ENCODE measurements at regions not wholly inside any gene's neighbourhood (a gene's known extent, or its start where the extent isn't known, plus 50 kb on each side); places are given as distances from the start of the nearest gene placed in this dataset.

- ChIA-PET POLR2A (no interaction called here), CTCF (no interaction called here)
- Histone ChIP-seq H4K20me1 (ENCODE audit: control insufficient read depth, insufficient read depth, low read length, poor library complexity, severe bottlenecking) (no peaks in the 10 kb centered on the region), H3K9ac (ENCODE audit: low read length) (no peak overlapping the region), H3K36me3 (replicated peaks in 1 of 2; ENCODE audit: control extremely low read depth in 1 of 2, control insufficient read depth in 1 of 2, extremely low read depth in 1 of 2, insufficient read depth in 2 of 2, low read length in 1 of 2) (no peaks in the 10 kb centered on the region), H3K27me3 (replicated peaks in 1 of 4; ENCODE audit: control extremely low read depth in 1 of 4, control insufficient read depth in 3 of 4, insufficient read depth in 4 of 4, low read length in 3 of 4) (peaks cover 0 to 5% (median 0%) of the 10 kb centered on the region in 4 experiments), H3K27ac (ENCODE audit: low read length in 2 of 2) (no peak overlapping the region), H3K4me2 (replicated peaks; ENCODE audit: low read depth, low read length, poor library complexity, severe bottlenecking) (no peak overlapping the region), H3K4me1 (ENCODE audit: control insufficient read depth in 2 of 2, insufficient read depth in 2 of 2, low read length in 2 of 2) (no peaks in the 10 kb centered on the region), H2AFZ (ENCODE audit: insufficient read depth, low read depth, low read length, poor library complexity, severe bottlenecking) (no peak overlapping the region), H3K79me2 (ENCODE audit: control insufficient read depth, insufficient read depth, low read length) (no peaks in the 10 kb centered on the region), H3K4me3 (ENCODE audit: control extremely low read depth in 1 of 5, extremely low read depth in 1 of 5, insufficient read depth in 1 of 5, low read depth in 2 of 5, low read length in 4 of 5) (no peak overlapping the region), H3K9me3 (ENCODE audit: control extremely low read depth in 1 of 3, control insufficient read depth in 2 of 3, insufficient read depth in 1 of 3, low read length in 2 of 3) (peaks cover 0 to 2% (median 0%) of the 10 kb centered on the region in 3 donors)
- Mint-ChIP-seq H3K27me3 (peaks cover 39% of the 10 kb centered on the region), H3K27ac (no peak overlapping the region), H3K9me3 (ENCODE audit: insufficient read depth) (peaks cover 2% of the 10 kb centered on the region), H3K4me3 (no peak overlapping the region), H3K4me1 (no peaks in the 10 kb centered on the region)
- intact Hi-C loops (cut with micrococcal nuclease): no loop called here
- no peak for DNase-seq
- TF ChIP-seq CTCF (IDR thresholded peaks at IDR 0.05) (no peak), EZH2 (IDR thresholded peaks at IDR 0.05; ENCODE audit: borderline replicate concordance, insufficient read depth, low read depth, low read length, poor library complexity, severe bottlenecking) (no peak)
- 36% methylated on average over 4 of the region's 5 CpGs for WGBS (ENCODE audit: insufficient coverage)
- no peak for ATAC-seq (ENCODE audit: low read depth)
Measured at GRCh38 chr6:144989319-144990107, 704.4 kb downstream of the UTRN start.

GRCh38 chr6:144990784-144991183 lies 705.6 kb downstream of the UTRN start:
- CTCF ChIA-PET: no interaction called here
- no peaks in the 10 kb centered on the region for H3K9me3 Mint-ChIP-seq (ENCODE audit: insufficient read depth)

More at GRCh38 chr6:144990784-144991183, 705.6 kb downstream of the UTRN start:
- H3K4me1 ChIP-seq (ENCODE audit: control insufficient read depth in 2 of 2, insufficient read depth in 2 of 2, low read length in 2 of 2): no peaks in the 10 kb centered on the region
- no peaks in the 10 kb centered on the region for H3K79me2 ChIP-seq (ENCODE audit: control insufficient read depth, insufficient read depth, low read length)
- no peaks in the 10 kb centered on the region for H3K9me3 ChIP-seq (ENCODE audit: control extremely low read depth in 1 of 3, control insufficient read depth in 2 of 3, insufficient read depth in 1 of 3, low read length in 2 of 3)
- peaks cover 0 to 5% (median 0%) of the 10 kb centered on the region in 4 experiments for H3K27me3 ChIP-seq (replicated peaks in 1 of 4; ENCODE audit: control extremely low read depth in 1 of 4, control insufficient read depth in 3 of 4, insufficient read depth in 4 of 4, low read length in 3 of 4)
- POLR2A ChIA-PET: no interaction called here
- Mint-ChIP-seq H3K27ac (no peak overlapping the region), H3K27me3 (peaks cover 35% of the 10 kb centered on the region), H3K4me1 (no peaks in the 10 kb centered on the region), H3K4me3 (no peak overlapping the region)
- no peak overlapping the region for H3K4me3 ChIP-seq (ENCODE audit: control extremely low read depth in 1 of 5, extremely low read depth in 1 of 5, insufficient read depth in 1 of 5, low read depth in 2 of 5, low read length in 4 of 5)
- WGBS (ENCODE audit: insufficient coverage): no CpG with 5 or more reads among the region's 3 CpGs
- DNase-seq (no peak), ATAC-seq (ENCODE audit: low read depth) (no peak)
- H3K27ac ChIP-seq (ENCODE audit: low read length in 2 of 2): no peak overlapping the region
- no peak overlapping the region for H3K4me2 ChIP-seq (replicated peaks; ENCODE audit: low read depth, low read length, poor library complexity, severe bottlenecking)
- no peaks in the 10 kb centered on the region for H4K20me1 ChIP-seq (ENCODE audit: control insufficient read depth, insufficient read depth, low read length, poor library complexity, severe bottlenecking)
- no peaks in the 10 kb centered on the region for H3K36me3 ChIP-seq (replicated peaks in 1 of 2; ENCODE audit: control extremely low read depth in 1 of 2, control insufficient read depth in 1 of 2, extremely low read depth in 1 of 2, insufficient read depth in 2 of 2, low read length in 1 of 2)
- TF ChIP-seq EZH2 (IDR thresholded peaks at IDR 0.05; ENCODE audit: borderline replicate concordance, insufficient read depth, low read depth, low read length, poor library complexity, severe bottlenecking) (no peak), CTCF (IDR thresholded peaks at IDR 0.05) (no peak)
- H3K9ac ChIP-seq (ENCODE audit: low read length): no peak overlapping the region
- no peak overlapping the region for H2AFZ ChIP-seq (ENCODE audit: insufficient read depth, low read depth, low read length, poor library complexity, severe bottlenecking)
- intact Hi-C loops (cut with micrococcal nuclease): no loop called here
